Adrenal gland (tissue), 5 donors: ENCODE measurements at regions not wholly inside any gene's neighbourhood (a gene's known extent, or its start where the extent isn't known, plus 50 kb on each side); places are given as distances from the start of the nearest gene placed in this dataset.

ENCODE experiments used
- CTCF ChIP-seq, 6 experiments: fragments of 450-650 bp in 4 of 6; fragments of 200-600 bp in 2 of 6; sonication (generic) in 1 of 6; IDR thresholded peaks; 1 replicate in 5 of 6; 2 replicates in 1 of 6; pipeline versions ENCODE4 v1.5.1 to v1.8.0; 2016 to 2021; ENCODE audit warnings: antibody characterized with exemption in 6 of 6, mild to moderate bottlenecking in 2 of 6, moderate library complexity in 1 of 6
- POLR2A ChIP-seq, 2 donors: fragments of 450-650 bp; IDR thresholded peaks; one replicate each; pipeline ENCODE4 v1.6.1; 2017; ENCODE audit warnings: antibody characterized with exemption in 2 of 2, mild to moderate bottlenecking in 2 of 2, moderate library complexity in 1 of 2
- donor health status: DM: no; HTN: no; CAD: no.

- no peak for TF ChIP-seq CTCF (IDR thresholded peaks at IDR 0.05)
- TF ChIP-seq POLR2A (IDR thresholded peaks at IDR 0.05): no peak
Observed at GRCh38 chr10:131021969-131022368, 289.6 kb downstream of the TCERG1L start.
